Uterus (tissue), 2 donors: ENCODE measurements at regions not wholly inside any gene's neighbourhood (a gene's known extent, or its start where the extent isn't known, plus 50 kb on each side); places are given as distances from the start of the nearest gene placed in this dataset.

Experiments
- CTCF ChIP-seq, 4 experiments: fragments of 200-600 bp in 2 of 4; fragments of 450-650 bp in 2 of 4; sonication (generic) in 2 of 4; IDR thresholded peaks; one replicate each; pipeline ENCODE4 v1.5.1; 2016 to 2019; ENCODE audit warnings: antibody characterized with exemption in 4 of 4, mild to moderate bottlenecking in 2 of 4, moderate library complexity in 1 of 4
- POLR2A ChIP-seq, 2 donors: fragments of 450-650 bp; IDR thresholded peaks; one replicate each; pipeline ENCODE4 v1.6.1; 2016; ENCODE audit warnings: antibody characterized with exemption in 2 of 2, mild to moderate bottlenecking in 1 of 2, moderate library complexity in 1 of 2

DNA sequence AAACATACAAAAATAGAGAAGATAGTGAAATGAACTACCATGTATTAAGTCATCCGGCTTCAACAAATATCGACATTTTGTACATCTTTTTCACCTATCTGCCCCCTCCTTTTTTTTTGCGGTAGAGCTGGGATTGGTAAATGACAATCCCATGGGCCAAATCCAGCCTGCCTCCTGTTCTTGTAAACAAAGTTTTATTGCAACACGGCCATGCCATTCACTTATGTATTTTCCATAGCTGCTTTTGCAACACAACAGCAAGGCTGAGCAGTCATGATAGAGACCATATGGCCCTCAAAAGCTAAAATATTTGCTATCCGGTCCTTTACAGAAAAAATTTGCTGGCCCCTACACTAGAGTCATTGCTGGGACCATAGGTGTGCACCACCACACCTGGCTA is 58.1 kb upstream of the PLEKHG3 start:
- no peak for TF ChIP-seq CTCF (IDR thresholded peaks at IDR 0.05)
- TF ChIP-seq POLR2A (IDR thresholded peaks at IDR 0.05), result no peak
